DMS 273 treated with DMSO at 0.1 percent for 48 hours (cell line): ENCODE measurements at regions not wholly inside any gene's neighbourhood (a gene's known extent, or its start where the extent isn't known, plus 50 kb on each side); places are given as distances from the start of the nearest gene placed in this dataset.

Experiments used
- DNase-seq: peaks from one replicate; lab custom pipeline; 2025; lab: John Stamatoyannopoulos, UW

DNA sequence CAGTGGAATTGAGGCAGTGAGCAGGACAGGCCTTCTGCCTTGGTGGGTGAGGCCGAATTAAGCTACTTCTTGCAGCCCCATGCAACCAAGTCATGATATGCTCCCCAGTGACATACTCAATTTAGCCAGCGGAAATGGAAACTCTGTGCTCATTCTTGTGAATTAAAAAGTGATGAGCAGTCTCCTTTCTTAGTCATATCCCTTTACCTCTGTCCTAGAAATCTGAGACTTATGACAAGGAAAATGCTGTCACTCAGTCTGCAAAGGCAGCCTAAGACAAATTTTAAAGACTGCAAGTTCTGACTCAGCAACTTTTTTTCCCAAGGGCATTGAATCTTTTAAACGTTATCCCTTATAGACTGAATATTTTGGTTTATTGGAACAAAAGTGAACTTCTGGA lies 218.2 kb downstream of the SH3BP4 start:
- no peak for DNase-seq

DNA sequence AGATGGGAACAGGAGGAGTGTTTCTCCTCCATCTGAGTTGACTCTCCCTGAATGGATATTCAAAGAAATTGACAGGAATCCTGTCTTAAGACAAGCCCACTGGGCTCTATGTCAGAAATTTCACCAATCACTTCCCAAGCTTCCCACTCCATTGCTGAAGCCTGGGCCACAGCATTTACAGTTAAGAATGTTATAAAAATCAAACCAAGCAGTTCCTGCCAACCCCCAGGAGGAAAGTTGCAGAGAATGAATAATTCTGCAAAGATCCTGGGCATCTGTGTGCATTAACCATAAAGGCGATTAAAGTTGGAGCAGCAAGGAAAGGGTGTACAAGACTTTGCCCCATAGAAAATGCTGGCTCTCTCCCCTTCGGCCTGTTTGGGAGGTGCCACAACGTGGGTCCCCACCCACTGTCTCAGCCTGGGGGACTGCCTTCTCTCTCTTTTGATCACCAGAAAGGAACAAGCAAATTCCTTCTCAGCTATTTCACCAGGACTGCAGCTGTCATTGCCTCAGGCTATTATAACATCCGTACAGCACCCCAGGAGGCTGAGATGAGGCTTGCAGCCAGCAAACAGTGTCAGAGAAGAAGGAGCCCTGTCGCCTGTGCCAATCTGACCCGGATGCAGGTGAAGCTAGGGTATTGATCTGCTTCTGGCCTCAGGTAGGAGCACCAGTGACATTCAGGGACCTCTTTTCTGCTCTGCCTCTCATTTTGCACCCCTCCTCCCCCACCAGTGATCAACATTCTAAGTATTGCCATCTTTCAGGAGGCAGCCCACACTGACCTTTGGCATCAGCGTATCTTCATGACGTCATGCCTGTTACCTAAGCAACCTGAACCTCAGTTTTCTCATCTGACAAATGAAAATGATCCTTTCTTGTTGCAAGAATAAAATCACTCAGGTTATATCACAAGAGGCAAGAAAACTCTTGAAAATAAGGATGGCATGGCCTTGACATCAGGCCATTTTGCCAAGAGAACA lies 219.0 kb downstream of the SH3BP4 start:
- DNase-seq: peak; percentile 23

DNA sequence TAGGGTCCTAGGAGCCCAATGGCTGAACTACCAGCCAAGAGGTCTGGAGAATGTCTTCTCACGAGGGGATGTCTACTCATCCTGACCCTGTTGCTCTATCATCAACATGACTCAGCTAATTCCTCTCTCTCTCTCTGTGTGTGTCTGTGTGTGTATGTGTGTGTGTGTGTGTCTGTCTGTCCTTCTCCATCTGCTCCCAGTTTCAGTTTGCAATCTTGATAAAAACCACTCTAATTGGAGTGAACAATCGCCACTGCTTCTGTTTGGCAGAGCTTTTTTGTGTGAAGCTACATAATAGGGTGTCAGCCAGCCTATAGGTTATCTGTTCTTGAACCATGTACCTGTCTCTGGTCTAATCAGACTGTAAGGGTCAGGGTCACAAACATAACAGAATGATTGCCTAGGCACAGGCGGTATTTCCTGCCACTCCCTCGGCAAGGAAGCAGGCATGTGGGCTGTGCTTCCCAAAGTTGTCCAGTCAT lies 219.8 kb downstream of the SH3BP4 start:
- DNase-seq: peak; percentile 10

DNA sequence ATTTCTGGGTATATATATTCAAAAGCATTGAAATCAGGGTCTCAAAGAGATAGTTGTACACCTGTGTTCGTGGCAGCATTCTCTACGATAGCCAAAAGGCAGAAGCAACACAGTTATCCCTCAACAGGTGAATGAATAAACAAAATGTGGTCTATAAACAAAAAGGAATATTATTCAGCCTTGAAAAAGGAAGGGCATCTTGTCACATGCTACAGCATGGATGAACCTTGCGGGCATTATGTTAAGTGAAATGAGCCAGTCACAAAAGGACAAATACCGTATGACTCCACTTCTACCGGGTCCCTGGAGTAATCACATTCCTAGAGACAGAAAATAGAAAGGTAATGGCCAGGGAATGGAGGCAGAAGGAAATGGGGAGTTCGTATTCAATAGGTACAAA lies 228.8 kb downstream of the SH3BP4 start:
- no peak for DNase-seq

DNA sequence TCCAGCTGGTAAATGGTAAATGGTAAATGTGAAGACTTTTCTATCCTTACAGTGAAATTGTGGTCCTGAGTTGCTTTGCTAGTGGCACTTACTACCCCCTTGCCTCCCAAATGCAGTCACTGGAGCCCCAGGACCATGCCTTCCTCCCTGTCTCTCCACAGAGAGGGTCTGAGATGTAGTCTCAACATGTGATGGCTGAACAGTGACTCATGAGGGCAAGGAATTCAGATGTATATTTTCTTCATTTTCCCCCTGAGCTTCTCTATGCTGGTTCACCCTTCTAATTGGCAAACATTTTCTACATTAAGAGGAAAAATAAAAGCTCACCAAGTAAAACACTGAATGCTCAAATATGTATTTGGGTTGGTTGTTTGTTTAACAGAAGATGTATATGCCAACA lies 232.0 kb downstream of the SH3BP4 start:
- no peak for DNase-seq

DNA sequence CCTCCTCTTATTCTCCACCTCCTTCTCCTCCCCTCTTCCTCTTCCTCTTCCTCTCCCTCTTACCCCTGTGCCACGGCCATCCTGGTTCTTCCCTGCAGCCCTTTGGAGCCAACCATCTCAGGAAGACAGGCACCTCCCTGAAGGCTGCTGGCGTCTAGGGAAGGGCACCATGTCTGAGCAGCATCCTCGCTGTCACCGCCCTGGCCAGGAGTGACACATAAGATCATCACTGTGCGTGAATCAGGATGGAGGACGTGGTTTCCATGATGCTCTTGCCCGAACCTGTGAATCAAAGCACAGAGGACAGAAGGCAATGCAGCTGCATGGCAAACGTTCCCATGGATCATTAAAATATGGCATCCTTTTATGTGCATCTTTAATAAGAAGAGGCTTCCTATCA lies 236.0 kb downstream of the SH3BP4 start:
- DNase-seq: no peak

DNA sequence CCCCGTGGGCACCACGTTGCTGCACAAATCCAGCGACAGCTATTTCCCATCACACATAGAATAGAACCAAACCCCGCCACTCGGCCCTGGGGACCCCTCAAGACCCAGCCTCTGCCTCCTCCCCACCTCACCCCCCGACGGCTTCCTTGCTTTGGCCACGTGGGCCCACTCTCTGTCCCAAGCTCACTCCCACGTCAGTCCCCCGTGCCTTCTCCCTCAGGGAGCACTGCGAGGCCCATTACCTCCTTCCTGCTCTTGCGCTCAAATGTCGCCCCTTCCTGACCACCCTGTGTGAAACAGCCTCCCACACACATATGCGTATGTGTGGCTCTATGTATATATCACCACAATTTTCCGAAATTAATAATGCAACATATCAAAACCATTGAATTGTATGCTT lies 239.7 kb downstream of the SH3BP4 start:
- no peak for DNase-seq

DNA sequence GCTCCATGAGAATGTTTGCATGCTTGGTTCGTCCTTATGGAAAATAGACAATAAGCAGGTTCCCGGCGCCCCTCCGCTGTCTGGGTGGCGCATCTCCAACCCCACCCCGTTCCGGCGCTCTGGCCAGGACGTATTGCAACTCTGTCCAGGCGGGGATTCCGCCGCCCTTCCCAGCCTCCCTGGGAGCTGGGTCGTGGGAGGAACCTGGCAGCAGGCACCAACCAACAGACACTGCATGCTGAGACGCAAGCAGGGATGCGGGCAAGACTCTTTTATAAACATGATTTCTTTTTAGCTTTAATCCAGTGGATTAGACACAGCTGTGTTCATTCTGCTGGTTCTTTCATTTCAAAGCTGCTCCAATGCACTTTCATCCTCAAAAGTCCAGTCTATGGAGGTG lies 240.2 kb downstream of the SH3BP4 start:
- DNase-seq: no peak

DNA sequence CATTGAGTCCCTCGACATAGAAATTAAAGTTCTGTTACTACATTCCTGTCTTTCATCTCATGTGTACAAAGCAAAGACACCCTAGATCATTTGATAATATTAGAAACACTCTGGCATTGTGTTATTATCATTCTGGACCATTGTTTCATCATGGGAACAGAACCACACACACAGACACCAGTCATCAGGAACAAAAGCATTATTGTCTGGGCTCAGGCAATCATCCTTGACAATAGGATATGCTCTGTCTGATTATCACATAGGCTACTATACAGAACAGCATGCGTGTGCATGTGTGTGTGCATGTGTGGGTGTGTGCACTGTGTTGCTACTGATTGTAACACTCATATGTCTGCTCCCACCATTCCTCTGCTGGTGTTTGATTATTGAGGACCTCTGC lies 242.5 kb downstream of the SH3BP4 start:
- DNase-seq: no peak

DNA sequence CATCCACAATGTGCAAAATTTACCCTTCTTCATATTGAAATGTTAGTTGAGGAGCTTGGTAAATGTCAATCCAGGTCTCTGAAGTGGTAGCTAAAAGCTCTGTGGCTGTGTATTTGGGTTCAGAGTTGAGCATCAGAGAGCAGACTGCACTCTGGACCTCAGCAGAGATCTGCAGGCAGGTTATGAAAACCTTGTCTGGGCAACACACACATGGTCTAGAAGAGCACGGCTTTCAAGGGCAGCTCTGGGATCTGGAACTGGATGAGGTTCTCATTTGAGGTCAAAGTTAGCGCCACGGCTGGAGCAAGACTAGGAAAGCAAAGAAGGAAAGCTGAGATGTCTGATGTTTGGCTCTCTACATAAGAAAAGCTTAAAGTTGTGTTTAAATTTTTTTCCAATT lies 243.0 kb downstream of the SH3BP4 start:
- DNase-seq: no peak

DNA sequence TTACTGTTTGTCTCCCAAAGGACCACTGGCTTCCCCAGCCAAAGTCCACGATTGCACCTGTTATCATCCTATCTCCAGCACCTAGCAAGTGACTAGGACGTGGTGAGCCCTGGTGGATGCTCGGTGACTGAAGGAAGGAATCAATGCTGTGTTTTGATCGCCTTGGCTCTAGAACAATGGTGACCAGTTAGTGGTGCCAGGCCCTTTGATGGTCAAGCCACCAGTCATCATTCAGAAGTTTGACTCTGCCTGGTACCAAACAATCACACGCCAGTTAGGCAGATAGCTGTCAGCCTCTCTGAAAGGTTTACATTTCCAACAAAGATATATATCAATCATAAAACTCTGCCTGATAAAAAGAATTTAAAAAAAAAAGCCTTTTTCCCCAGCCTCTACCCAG lies 244.1 kb downstream of the SH3BP4 start:
- no peak for DNase-seq

DNA sequence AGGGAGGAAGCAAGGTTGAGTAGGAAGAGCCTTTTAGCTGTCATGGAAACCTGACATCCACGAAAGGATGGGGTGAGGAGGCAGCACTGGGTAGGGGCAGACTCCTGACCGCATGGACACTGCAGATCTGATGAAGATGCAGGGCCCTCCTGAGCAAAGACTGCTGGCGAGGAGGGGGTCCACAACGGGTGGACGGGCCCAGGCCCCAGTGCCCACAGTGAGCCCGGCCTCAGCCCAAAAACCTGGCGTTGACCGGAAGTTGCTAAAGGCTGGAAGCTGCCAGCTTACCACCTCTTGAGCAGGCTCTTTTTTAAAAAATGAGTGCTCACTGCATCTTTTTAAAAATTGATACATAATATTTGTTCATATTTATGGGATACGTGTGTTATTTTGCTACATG lies 247.3 kb downstream of the SH3BP4 start:
- DNase-seq: no peak

DNA sequence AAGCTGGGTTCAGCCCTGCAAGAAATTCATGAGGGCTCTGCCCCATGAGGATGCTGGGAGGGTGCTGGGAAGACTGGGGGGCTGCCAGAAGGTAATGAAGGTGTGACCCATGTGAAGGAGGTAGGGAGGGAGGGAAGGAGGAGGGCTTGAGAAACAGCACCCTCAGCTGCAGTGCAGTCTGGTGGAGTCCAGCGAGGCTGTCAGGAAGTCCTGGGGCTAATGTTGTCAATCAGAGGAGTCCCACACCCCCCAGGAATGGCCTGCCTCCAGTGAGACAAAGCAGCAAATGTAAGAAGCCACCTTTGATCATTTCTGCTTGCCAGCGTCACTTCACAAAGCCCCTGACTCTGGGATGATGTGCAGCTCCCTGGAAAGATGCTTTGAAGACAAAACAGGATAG lies 248.4 kb downstream of the SH3BP4 start:
- DNase-seq: no peak

DNA sequence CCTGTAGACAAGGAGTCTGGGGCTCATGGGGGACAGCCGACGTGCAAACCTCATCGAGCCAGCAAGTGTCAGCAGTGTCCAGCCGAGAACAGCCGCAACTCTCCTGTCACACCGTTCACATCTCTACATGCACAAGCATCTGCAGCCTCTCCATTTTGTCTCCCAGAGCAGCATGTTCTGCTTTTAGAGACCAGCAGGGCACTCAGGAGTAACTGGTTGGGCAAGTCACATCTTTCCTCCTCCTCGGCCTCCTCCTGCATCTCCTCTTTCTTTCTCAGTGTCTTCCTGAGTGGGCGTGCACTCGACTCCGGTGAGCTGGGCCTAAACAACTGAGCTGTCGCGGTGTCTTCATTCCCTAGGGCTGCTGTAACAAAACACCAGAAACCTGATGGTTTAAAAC lies 249.9 kb downstream of the SH3BP4 start:
- no peak for DNase-seq

DNA sequence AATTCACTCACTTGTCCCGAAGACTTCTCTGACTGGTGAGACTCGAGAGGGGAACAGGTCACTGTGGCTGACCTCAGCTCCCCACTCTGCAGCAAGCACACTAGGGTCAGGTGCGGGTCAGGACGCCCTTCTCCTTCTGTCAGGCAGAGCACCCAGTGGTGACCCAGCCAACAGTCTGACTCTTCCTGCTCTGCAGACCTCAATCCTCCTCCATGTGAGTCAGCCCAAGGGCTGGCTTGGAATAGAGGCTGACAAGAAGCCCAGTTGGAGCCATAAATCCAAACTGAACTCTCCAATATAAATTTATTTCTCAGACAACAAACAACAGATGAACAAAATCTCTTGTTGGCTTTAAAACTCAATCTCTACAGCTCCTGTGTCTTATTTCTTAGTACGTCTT lies 253.1 kb downstream of the SH3BP4 start:
- DNase-seq: no peak

DNA sequence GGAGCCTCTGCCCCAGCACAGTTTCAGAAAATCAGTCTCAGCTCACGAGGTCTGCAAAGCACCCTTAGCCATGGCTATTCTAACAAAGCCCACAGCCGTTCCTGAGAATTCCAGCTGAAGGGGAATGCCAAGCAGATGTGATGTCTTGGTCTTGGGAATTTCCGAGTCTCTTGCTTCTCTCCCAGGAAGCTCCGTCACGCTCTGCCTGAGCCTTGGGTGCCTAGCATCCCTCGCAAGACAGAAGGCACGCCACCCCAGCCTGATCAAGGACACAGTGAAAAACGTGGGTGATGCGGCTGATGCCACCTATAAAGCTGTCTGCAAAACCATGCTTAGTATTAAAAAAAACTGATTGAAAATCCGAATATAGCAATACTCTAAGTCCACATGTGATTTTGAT lies 254.6 kb downstream of the SH3BP4 start:
- no peak for DNase-seq

DNA sequence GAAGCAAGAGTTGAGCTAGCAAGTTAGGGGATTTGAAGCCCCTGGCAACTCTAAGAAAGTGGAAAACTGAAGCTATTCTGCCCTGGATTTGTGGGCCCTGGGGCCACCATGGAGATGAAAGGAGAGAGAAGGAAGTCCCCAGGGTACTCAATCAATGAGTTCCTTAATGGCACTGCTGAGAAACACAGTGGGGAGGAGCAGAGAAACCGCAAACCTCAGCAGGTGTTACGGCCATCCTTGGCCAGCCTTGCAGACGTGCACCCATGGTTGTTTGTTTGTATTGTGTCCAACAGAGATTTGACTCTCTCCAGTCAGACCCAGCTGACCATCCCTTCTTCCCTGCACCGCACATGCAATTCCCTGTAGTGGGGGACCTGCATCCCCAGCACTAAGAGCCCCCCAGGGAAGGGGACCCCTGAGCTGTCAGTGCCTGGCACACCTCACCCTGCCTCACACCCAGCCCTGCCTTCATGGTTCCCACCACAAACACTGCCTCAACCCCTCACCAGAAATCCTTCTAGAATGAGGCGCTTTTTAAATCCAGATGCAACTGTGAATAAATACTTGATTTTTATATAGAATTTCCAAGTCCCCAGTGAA lies 255.3 kb downstream of the SH3BP4 start:
- DNase-seq: no peak

DNA sequence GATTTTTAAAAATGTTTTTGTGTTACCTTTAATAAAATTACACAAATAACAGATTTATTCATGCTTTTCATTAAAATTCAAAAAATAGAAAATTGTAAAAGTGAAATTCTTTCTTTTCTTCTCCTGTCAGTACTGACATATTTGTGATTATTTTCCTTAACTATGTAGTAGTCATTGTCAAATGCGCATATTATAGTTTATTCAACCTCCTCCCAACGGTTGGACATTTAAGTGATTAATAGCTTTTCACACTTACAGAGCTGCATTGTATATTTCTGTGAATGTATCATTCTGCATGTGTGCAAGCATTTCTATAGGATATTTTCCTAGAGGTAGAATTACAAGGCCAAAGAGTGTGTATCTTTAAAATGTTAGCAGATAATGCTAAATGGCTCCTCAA lies 259.2 kb downstream of the SH3BP4 start:
- no peak for DNase-seq

DNA sequence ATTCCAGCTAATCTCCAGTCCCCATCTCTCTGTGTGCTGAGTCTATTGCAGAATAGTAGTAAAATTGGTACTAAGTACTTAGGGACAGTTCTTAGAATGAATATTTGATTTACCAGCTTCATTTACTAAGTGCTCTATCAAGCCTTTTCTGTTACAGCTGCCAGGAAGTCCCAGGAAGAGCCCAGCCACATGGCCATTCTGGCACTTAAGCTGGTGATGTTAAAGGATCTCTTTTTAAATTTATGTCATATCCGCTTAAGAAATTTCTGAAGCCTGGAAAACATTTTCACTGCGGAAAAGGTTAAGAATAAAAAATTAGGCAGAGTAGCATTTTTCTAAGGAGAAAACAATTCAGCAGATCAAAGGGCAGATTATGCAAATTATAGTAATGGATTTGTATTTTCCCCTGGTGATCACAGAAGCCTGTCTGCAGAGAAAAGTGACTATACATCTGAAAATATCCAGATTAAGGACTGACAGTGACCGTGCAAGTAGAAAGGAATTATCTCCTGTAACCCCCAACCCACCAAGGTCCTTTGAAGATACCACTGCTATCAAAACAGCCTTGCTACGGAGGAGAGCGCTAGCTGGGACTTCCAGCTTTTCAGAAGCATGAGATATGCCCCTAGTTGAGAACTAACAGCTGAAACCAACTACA lies 260.8 kb downstream of the SH3BP4 start:
- DNase-seq: no peak

DNA sequence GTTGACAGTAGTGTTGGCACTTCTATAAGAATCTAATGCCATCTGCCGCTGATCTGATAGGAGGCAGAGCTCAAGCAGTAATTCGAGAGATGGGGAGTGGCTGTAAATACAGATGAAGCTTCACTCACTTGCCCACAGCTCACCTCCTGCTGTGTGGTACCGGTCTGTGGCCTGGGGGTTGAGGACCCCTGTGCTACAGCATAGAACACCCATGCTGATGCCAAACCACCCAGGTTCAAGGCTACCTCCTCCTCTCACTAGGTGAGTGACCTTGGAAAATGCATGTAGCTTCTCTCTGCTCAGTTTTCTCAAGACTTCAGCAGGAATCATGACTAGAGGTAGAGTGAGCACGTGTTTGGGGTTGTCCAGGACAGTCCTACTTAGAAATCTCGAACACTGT lies 263.4 kb downstream of the SH3BP4 start:
- peak; percentile 18 for DNase-seq

DNA sequence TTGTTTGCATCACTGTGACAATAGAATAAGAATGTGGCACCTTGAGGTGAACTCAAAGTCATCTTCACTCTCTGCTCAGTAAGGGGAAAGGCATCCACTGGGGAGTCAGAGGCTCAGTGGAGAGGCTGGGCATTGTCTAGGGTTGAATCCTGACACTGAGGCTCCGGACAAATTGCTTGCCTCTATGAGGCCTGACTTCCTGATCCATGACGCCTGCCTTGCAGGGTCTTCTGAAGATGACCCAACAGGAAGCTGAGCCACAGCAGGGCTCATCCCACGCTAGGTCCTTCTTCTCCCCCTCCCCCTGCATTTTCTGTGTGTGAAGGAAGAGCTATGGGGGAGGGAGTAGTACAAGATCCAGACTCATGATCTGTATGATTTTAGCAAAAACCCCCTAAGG lies 265.1 kb downstream of the SH3BP4 start:
- no peak for DNase-seq

DNA sequence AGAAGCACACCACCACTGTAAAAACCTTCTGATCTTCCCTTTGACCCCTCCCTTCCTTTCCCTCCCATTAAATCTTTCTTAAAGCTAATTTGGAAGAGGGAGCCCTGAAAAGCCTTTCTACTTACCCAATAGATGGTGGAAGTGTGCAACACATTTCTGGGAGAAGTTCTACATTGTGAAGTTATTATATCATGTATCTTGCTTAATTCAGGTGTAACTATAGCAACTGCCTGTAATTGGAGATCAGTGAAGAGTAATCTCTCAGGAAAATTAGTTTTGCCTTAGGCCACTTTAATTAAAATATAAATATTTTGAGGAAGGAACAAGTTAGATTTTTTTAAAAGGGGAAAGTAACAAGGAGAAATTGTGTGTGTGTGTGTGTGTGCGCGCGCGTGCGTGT lies 266.0 kb downstream of the SH3BP4 start:
- DNase-seq: no peak

DNA sequence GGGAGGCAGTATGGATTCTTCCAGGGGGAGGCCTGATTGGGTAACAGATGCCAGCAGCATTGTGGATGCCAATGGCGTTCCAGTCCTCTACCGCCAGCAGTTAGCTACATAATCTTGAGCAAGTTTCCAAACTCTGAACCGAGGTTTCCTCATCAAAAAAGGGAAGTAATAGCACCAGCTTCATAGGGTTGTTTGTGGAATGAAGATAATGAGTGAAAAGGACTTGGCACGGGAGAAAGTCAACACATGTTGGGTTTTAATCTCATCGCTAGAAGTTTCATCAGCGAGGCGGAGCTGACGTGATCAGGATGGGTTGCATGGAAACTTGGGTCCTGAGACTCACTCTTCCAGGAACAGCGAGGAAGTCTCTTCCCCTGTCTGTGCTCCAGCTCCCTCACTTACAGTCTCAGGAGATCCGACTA lies 266.7 kb downstream of the SH3BP4 start:
- DNase-seq: no peak
